ENCODE measurements at regions not wholly inside any gene's neighbourhood (a gene's known extent, or its start where the extent isn't known, plus 50 kb on each side); places are given as distances from the start of the nearest gene placed in this dataset.

DNA sequence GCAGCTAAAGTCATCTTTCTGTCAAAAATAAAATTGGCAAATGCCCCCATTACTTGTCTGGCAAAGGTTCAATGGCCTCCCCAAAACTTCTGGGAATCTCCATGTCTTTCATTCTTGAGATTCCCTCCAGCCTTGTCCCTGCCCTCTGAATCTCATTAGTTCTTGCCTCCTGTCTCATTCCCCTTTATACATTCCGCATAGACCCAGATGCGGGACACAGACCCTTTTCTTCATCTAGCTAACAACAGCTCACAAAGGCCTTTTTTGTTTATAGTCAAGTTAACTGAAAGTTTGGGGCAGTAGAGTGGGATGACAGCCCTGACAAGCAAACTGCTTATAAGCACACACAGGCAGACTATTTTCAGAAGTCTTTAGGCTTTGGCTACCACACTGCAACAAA, 306.1 kb upstream of the FAM241A start:
- 0 out of 2 replicates have a peak, but pooled peaks cover under 1% of the 10 kb centered on the region for H3K9me3 ChIP-seq (ENCODE audit: control insufficient read depth, insufficient read depth, low read depth, low read length)
- H3K4me1 ChIP-seq (ENCODE audit: control insufficient read depth, insufficient read depth, low read length) = no peaks in the 10 kb centered on the region
- H3K4me3 ChIP-seq (ENCODE audit: low read depth, low read length) = no peak overlapping the region
- no peak overlapping the region for H3K9ac ChIP-seq (ENCODE audit: low read length)
- no peak overlapping the region for H3K27ac ChIP-seq (ENCODE audit: low read depth, low read length)
- no peaks in the 10 kb centered on the region for H3K36me3 ChIP-seq (ENCODE audit: control insufficient read depth, insufficient read depth, low read length)
- H3K27me3 ChIP-seq (ENCODE audit: control insufficient read depth, insufficient read depth, low read length) = no peaks in the 10 kb centered on the region

DNA sequence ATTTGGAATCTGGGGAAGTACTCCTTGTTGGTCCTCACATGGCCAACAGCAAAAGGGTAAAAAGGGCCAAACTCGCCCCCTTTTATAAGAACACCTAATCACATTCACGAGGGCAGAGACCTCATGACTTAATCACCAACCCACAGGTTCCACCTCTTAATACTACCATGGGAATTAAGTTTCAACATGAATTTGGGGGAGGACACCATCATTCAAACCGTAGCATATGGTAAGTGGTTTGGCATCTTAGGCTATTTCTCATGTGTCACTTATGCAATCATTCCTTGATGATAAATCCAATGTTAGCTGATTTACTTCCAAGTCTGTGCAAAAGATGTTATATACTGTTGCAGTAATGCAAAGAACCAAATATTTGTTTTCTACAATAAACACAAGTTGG, 302.9 kb upstream of the FAM241A start:
- no peak overlapping the region for H3K27ac ChIP-seq (ENCODE audit: low read depth, low read length)
- no peaks in the 10 kb centered on the region for H3K27me3 ChIP-seq (ENCODE audit: control insufficient read depth, insufficient read depth, low read length)
- H3K4me1 ChIP-seq (ENCODE audit: control insufficient read depth, insufficient read depth, low read length) = no peaks in the 10 kb centered on the region
- H3K36me3 ChIP-seq (ENCODE audit: control insufficient read depth, insufficient read depth, low read length) = no peaks in the 10 kb centered on the region
- no peaks in the 10 kb centered on the region for H3K9me3 ChIP-seq (ENCODE audit: control insufficient read depth, insufficient read depth, low read depth, low read length)
- H3K9ac ChIP-seq (ENCODE audit: low read length) = no peak overlapping the region
- H3K4me3 ChIP-seq (ENCODE audit: low read depth, low read length) = no peak overlapping the region

DNA sequence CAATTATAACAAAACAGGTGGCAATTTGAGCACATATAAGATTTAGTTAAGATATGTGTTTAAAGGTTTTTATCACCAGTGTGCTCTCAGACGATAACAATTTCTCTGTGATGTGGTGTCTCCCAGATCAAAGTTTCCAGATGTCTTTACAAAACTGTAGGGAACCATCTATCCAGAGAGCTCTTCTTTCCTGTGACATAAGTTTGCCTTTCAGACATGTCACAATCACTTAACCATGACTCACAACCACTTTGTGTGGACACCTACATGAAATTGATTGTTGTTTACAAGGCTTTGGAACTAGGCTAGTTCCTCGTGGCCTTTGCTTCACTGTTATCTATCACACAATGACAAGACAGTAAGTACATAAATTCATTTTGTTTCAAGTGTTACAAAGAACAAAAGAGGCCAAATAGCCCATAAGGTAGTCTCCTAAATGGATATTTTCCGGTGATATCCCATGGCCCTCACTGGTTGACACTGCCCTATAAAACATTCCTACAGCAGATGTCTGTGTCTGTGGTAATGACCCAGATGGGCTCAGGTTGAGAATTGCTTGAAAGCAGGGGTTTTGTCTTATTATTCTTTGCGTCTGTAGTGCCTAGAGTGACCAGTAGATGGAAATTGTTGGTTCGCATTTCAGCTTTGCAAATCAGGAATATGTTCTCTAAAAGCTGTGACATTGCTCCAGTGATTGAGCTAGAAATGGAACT, 297.8 kb upstream of the FAM241A start:
- no peak overlapping the region for H3K27ac ChIP-seq (ENCODE audit: low read depth, low read length)
- no peaks in the 10 kb centered on the region for H3K4me1 ChIP-seq (ENCODE audit: control insufficient read depth, insufficient read depth, low read length)
- no peaks in the 10 kb centered on the region for H3K9me3 ChIP-seq (ENCODE audit: control insufficient read depth, insufficient read depth, low read depth, low read length)
- H3K4me3 ChIP-seq (ENCODE audit: low read depth, low read length) = no peak overlapping the region
- no peak overlapping the region for H3K9ac ChIP-seq (ENCODE audit: low read length)
- no peaks in the 10 kb centered on the region for H3K27me3 ChIP-seq (ENCODE audit: control insufficient read depth, insufficient read depth, low read length)
- H3K36me3 ChIP-seq (ENCODE audit: control insufficient read depth, insufficient read depth, low read length) = no peaks in the 10 kb centered on the region

DNA sequence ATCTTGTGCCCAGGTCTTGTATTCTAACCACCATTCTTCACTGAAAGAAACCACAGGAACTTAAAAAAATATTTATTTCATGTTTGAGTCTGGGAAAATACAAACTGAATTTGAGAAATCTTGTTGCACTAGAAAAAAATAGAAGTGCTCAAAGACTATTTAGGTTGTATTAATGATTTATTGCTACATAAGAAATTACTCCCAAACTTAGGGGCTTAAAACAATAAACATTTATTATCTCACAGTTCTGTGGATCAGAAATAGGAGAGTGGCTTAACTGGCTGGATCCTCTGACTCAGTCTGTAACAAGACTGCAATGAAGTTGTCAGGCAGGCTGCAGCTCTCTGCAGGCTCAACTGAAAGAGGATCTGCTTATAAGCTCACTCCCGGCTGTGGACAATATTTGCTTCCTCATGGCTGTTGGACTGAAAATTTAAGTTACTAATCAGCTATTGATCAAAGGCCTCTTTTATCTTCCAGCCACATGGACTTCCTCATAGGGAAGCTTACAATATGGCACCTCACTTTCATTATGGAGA, 295.4 kb upstream of the FAM241A start:
- no peak overlapping the region for H3K4me3 ChIP-seq (ENCODE audit: low read depth, low read length)
- H3K4me1 ChIP-seq (ENCODE audit: control insufficient read depth, insufficient read depth, low read length) = no peaks in the 10 kb centered on the region
- H3K9me3 ChIP-seq (ENCODE audit: control insufficient read depth, insufficient read depth, low read depth, low read length) = no peaks in the 10 kb centered on the region
- H3K27me3 ChIP-seq (ENCODE audit: control insufficient read depth, insufficient read depth, low read length) = no peaks in the 10 kb centered on the region
- H3K9ac ChIP-seq (ENCODE audit: low read length) = no peak overlapping the region
- H3K27ac ChIP-seq (ENCODE audit: low read depth, low read length) = no peak overlapping the region
- no peaks in the 10 kb centered on the region for H3K36me3 ChIP-seq (ENCODE audit: control insufficient read depth, insufficient read depth, low read length)

DNA sequence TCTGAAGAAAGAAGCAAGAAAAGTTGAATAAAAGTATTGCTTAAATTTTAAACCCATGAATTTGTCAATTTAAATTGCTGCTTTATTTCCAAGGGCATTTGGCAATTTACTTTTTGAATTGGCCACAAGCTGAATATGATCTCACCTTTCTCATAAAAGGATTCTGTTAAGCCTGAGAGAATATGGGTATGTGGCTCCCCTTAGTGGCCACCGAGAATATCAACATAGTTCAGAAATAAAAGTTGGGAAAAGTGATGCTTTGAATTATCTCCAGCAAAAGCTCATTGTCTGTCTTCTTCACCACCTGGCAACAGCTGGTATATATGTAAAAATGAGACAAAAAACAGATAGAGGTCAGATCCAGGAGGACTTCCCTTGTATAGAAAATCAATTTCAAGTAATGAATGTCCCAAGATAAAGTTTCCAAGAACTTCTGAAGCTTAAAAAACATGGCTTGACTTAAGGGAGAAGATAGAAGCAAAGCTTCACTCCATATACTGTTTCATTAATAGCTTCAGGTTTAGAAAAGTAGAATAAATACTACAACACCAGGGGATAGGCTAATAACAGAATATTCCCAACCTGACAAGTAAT, 290.7 kb upstream of the FAM241A start:
- no peaks in the 10 kb centered on the region for H3K4me1 ChIP-seq (ENCODE audit: control insufficient read depth, insufficient read depth, low read length)
- H3K27me3 ChIP-seq (ENCODE audit: control insufficient read depth, insufficient read depth, low read length) = no peaks in the 10 kb centered on the region
- H3K36me3 ChIP-seq (ENCODE audit: control insufficient read depth, insufficient read depth, low read length) = no peaks in the 10 kb centered on the region
- no peak overlapping the region for H3K9ac ChIP-seq (ENCODE audit: low read length)
- no peak overlapping the region for H3K4me3 ChIP-seq (ENCODE audit: low read depth, low read length)
- no peak overlapping the region for H3K27ac ChIP-seq (ENCODE audit: low read depth, low read length)
- no peaks in the 10 kb centered on the region for H3K9me3 ChIP-seq (ENCODE audit: control insufficient read depth, insufficient read depth, low read depth, low read length)

DNA sequence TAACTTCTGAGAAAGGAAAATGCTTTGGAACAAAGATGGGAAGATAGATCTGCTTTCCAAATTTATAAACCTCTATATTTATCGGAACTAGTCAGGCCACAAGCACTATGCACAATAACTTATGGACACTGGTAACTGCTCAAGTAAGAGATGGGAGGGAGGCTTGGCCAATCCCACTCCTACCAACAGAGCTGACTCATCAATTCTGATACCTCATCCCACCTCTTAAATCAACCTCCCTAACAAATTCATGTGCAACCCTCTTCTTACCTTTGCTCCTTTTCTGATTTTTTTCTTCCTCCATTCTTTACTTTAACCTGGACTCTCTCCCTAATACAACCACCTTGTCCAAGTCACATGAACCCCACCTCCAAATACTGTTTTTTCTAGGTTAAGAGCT, 289.9 kb upstream of the FAM241A start:
- Histone ChIP-seq H3K27ac (ENCODE audit: low read depth, low read length) (no peak overlapping the region), H3K9me3 (ENCODE audit: control insufficient read depth, insufficient read depth, low read depth, low read length) (no peaks in the 10 kb centered on the region), H3K27me3 (ENCODE audit: control insufficient read depth, insufficient read depth, low read length) (no peaks in the 10 kb centered on the region), H3K36me3 (ENCODE audit: control insufficient read depth, insufficient read depth, low read length) (no peaks in the 10 kb centered on the region), H3K4me3 (ENCODE audit: low read depth, low read length) (no peak overlapping the region), H3K9ac (ENCODE audit: low read length) (no peak overlapping the region), H3K4me1 (ENCODE audit: control insufficient read depth, insufficient read depth, low read length) (no peaks in the 10 kb centered on the region)

DNA sequence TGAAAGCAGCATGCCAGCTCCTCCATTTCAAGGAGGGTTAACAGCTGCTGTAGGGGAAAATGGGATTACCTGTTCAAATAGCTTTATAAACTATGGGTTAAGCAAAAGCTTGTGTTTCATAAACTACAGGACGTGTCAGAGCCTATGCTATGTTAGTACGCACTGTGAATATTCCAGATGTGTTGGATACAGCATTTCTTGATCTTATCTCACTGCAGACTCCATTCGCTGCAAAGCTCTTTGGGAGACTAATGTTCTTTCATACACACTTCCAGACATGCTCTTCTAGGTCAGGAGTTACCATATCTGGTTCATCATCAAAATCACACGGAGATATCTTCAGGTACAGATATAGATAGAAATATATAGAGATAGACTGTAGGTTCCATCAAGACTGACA, 281.2 kb upstream of the FAM241A start:
- Histone ChIP-seq H3K9me3 (ENCODE audit: control insufficient read depth, insufficient read depth, low read depth, low read length) (no peaks in the 10 kb centered on the region), H3K27me3 (ENCODE audit: control insufficient read depth, insufficient read depth, low read length) (no peaks in the 10 kb centered on the region), H3K4me1 (ENCODE audit: control insufficient read depth, insufficient read depth, low read length) (no peaks in the 10 kb centered on the region)

DNA sequence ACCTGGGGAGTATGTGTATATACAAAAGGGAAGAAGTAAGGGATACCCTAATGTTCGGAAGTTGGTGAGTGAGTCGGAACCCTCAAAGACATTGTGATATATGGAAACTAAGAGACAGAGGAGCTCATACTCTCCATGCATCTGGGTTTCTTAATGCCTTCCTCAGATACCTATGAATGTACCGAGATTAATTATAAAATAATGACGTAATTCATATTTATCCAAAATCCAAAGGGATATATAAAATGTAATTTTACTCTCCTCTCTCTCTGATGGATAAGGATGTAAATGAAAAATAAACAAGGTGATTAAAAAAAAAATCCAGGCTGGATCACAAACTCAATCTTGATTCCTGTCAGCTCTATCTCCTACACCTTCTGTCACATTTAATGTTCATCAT, 275.9 kb upstream of the FAM241A start:
- no peak overlapping the region for H3K4me3 ChIP-seq (ENCODE audit: low read depth, low read length)
- no peak overlapping the region for H3K9ac ChIP-seq (ENCODE audit: low read length)
- no peak overlapping the region for H3K27ac ChIP-seq (ENCODE audit: low read depth, low read length)
- peaks cover 4% of the 10 kb centered on the region; the same call in 1 of the 2 replicates for H3K4me1 ChIP-seq (ENCODE audit: control insufficient read depth, insufficient read depth, low read length)
- H3K36me3 ChIP-seq (ENCODE audit: control insufficient read depth, insufficient read depth, low read length) = no peaks in the 10 kb centered on the region
- no peaks in the 10 kb centered on the region for H3K9me3 ChIP-seq (ENCODE audit: control insufficient read depth, insufficient read depth, low read depth, low read length)
- no peaks in the 10 kb centered on the region for H3K27me3 ChIP-seq (ENCODE audit: control insufficient read depth, insufficient read depth, low read length)

More for the DNA sequence above, 281.2 kb upstream of the FAM241A start:
- H3K9ac ChIP-seq (ENCODE audit: low read length) = no peak overlapping the region
- H3K4me3 ChIP-seq (ENCODE audit: low read depth, low read length) = no peak overlapping the region
- H3K36me3 ChIP-seq (ENCODE audit: control insufficient read depth, insufficient read depth, low read length) = no peaks in the 10 kb centered on the region
- no peak overlapping the region for H3K27ac ChIP-seq (ENCODE audit: low read depth, low read length)

DNA sequence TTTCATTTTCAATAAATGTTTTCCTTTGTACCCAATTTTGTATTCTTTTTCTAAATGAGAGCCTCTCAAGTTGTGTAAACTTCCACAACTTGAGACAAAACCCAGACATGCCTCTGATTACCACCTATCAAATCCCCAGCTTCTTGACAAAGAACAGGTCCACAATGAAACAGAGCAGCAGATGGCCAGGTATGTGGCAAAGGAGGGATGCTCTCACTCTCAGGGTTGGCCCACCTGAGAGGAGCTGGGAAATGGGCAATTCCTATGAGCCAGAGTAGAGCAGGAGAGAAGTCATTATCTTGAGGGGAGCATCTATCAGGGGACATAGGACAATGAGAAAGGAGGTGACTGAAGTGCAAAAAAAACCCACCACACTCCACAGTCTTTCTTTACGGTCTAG, 273.5 kb upstream of the FAM241A start:
- H3K36me3 ChIP-seq (ENCODE audit: control insufficient read depth, insufficient read depth, low read length) = no peaks in the 10 kb centered on the region
- H3K4me1 ChIP-seq (ENCODE audit: control insufficient read depth, insufficient read depth, low read length) = peaks cover 4% of the 10 kb centered on the region; the same call in 1 of the 2 replicates
- no peaks in the 10 kb centered on the region for H3K27me3 ChIP-seq (ENCODE audit: control insufficient read depth, insufficient read depth, low read length)
- H3K9ac ChIP-seq (ENCODE audit: low read length) = no peak overlapping the region
- no peak overlapping the region for H3K27ac ChIP-seq (ENCODE audit: low read depth, low read length)
- no peak overlapping the region for H3K4me3 ChIP-seq (ENCODE audit: low read depth, low read length)
- H3K9me3 ChIP-seq (ENCODE audit: control insufficient read depth, insufficient read depth, low read depth, low read length) = no peaks in the 10 kb centered on the region

DNA sequence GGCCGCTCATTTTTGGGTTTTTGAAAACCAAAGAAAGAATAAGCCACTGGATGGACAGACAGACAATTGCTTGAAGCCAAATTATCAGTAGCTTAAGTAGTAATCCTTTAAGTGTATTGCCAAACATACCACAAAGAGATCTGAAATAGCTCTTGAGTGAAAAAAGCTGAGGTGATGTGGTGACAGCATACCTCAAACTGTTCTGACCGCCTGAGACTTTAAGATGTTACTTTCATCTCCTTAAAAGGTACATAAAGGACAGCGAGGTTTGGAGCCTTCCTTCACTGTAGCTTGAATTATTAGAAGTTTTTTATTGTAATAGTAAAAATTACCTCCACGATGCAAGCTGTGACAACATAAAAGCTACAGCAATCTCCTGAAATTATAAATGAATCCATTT, 271.5 kb upstream of the FAM241A start:
- H3K27me3 ChIP-seq (ENCODE audit: control insufficient read depth, insufficient read depth, low read length) = no peaks in the 10 kb centered on the region
- H3K9ac ChIP-seq (ENCODE audit: low read length) = no peak overlapping the region
- no peaks in the 10 kb centered on the region for H3K36me3 ChIP-seq (ENCODE audit: control insufficient read depth, insufficient read depth, low read length)
- peaks cover 4% of the 10 kb centered on the region; the same call in 1 of the 2 replicates for H3K4me1 ChIP-seq (ENCODE audit: control insufficient read depth, insufficient read depth, low read length)
- no peak overlapping the region for H3K27ac ChIP-seq (ENCODE audit: low read depth, low read length)
- no peak overlapping the region for H3K4me3 ChIP-seq (ENCODE audit: low read depth, low read length)
- no peaks in the 10 kb centered on the region for H3K9me3 ChIP-seq (ENCODE audit: control insufficient read depth, insufficient read depth, low read depth, low read length)

DNA sequence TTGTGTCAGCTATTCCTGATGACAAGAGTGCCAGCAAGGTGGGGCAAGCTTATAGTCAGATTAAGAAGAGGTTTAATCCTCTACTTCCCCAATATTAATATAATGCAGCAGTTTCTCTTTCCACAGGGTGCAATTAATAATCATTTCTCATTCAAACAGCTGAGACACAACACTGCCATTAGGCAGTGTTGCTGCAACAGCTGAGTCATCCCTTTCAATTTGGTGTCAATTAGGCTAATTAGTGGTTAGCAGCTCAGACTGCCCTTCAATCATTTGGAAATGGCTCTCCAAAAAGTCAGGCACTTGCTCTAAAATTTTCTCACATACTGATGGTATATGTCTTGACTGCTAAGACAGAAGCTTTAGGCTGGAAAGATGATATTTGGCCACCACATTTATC, 265.7 kb upstream of the FAM241A start:
- no peaks in the 10 kb centered on the region for H3K36me3 ChIP-seq (ENCODE audit: control insufficient read depth, insufficient read depth, low read length)
- no peaks in the 10 kb centered on the region for H3K27me3 ChIP-seq (ENCODE audit: control insufficient read depth, insufficient read depth, low read length)
- H3K4me1 ChIP-seq (ENCODE audit: control insufficient read depth, insufficient read depth, low read length) = peaks cover 15% of the 10 kb centered on the region; the same call in 1 of the 2 replicates
- H3K9me3 ChIP-seq (ENCODE audit: control insufficient read depth, insufficient read depth, low read depth, low read length) = no peaks in the 10 kb centered on the region
- H3K9ac ChIP-seq (ENCODE audit: low read length) = no peak overlapping the region
- H3K4me3 ChIP-seq (ENCODE audit: low read depth, low read length) = no peak overlapping the region
- no peak overlapping the region for H3K27ac ChIP-seq (ENCODE audit: low read depth, low read length)
